ENCODE measurements at regions not wholly inside any gene's neighbourhood (a gene's known extent, or its start where the extent isn't known, plus 50 kb on each side); places are given as distances from the start of the nearest gene placed in this dataset.

GRCh38 chr10:107544706-107545520, 380.4 kb upstream of the SORCS1 start:
- TF ChIP-seq CTCF (IDR thresholded peaks at IDR 0.05; ENCODE audit: insufficient read depth, low read length, poor library complexity, severe bottlenecking) (no peak), EZH2phosphoT487 (conservative IDR thresholded peaks at IDR 0.05; ENCODE audit: low read length) (no peak)
